GM19240 (cell line): ENCODE measurements at regions not wholly inside any gene's neighbourhood (a gene's known extent, or its start where the extent isn't known, plus 50 kb on each side); places are given as distances from the start of the nearest gene placed in this dataset.

Experiments
- DNase-seq: peaks from one replicate; pipeline ENCODE4 v3.0.0; 2011; ENCODE audit warnings: low spot score; ENCODE audit not compliant: insufficient read length

GRCh38 chr4:171170671-171171070 is 642.5 kb upstream of the GALNTL6 start:
- no peak for DNase-seq

GRCh38 chr4:171169396-171169795 is 643.8 kb upstream of the GALNTL6 start:
- DNase-seq = no peak

- no peak for DNase-seq
These were observed 650.7 kb upstream of the GALNTL6 start for GRCh38 chr4:171162478-171162877.

DNA sequence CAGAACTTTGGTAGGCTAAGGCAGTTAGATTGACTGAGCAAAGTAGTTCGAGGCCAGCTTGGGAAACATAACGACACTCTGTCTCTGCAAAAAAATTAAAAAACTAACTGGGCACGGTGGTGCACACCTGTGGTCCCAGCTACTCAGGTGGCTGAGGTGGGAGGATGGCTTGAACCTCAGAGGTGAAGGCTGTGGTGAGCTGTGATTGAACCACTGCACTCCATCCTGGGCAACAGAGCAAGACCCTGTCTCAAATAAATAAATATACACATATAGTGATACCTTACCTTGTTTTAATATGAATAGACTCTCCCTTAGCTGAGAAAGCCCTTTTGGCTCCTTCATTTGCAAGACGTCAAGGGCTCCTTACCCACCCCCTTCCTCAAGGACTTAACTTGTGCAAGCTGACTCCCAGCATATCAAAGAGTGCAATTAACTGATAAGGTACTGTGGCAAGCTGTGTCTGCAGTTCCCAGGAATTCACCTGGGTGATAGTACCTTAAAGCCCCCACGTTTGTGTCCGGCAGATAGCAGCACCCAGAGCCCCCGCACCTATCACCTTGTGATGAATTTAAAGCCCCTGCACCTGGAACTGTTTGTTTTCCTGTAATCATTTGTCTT is 655.6 kb upstream of the GALNTL6 start:
- no peak for DNase-seq

DNA sequence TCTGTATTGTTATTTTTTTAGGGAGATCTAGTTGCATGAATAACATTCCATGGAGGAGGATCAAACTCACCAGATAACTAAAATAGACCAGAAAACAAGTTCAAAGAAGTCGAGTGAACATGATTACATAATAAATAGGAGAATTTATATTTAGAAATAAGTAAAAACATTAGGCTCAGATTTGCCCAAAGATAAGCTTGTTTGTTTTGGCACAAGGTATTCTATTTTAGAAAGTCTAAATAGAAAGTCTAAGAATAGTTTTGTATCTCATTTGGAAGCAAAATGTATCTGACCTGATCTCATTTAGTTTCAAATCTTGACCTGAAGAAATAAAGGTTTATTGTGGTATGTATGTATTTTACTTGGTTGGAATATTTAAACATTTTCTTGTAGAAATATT is 670.6 kb upstream of the GALNTL6 start:
- DNase-seq = no peak

- DNase-seq = no peak
These were observed 671.2 kb upstream of the GALNTL6 start for GRCh38 chr4:171142045-171142444.

- no peak for DNase-seq
These were observed 682.9 kb upstream of the GALNTL6 start for GRCh38 chr4:171130256-171130801.

- no peak for DNase-seq
These were observed 695.1 kb upstream of the GALNTL6 start for GRCh38 chr4:171118091-171118490.

DNA sequence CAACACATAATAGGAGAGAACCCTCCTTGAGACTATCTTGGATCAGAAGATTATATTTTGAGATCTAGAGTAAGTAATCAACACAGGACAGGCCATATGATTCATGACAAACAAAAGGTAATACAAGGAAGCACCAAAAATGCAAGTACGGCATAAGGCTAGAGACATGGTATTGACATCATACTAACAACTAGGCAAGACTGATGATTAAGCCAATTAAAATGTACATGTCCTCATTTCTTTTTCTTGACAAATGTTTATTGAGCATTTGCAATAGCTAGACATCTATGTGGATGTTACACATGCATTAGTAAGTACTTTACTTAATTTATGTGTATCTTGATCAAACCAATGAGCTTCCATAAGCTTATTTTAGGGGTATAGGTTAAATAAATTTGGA is 695.7 kb upstream of the GALNTL6 start:
- no peak for DNase-seq

DNA sequence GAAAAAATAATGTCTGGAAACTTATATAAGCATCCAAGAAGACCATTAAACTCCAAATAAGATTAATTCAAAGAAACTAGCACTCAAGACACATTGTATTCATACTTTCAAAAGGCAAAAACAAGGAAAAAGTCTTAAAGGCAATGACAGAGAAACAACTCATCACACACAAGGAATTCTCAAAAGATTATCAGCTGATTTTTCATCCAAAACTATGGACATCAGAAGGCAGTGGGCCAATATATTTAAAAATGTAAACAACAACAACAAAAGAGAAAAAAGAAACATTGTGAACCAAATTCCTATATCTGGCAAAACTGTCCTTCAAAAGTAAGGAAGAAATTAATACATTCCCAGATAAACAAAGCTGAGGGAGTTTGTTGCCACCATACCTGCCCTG is 711.4 kb upstream of the GALNTL6 start:
- no peak for DNase-seq

DNA sequence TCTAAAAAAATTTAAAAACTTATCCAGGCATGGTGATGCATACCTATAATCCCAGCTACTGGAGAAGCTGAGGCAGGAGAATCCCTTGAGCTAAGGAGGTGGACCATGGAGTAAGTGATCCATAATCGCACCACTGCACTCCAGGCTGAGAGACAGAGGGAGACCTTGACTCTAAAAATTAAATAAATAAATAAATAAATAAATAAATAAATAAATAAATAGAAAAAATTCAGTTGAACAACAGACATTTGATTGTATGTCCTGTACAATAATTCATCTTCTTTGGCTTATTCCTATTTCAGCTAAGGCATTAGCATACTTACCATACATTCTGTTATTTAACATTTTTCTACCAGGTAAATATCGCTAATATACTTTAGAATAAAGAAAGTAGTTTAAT is 726.1 kb upstream of the GALNTL6 start:
- DNase-seq = no peak

DNA sequence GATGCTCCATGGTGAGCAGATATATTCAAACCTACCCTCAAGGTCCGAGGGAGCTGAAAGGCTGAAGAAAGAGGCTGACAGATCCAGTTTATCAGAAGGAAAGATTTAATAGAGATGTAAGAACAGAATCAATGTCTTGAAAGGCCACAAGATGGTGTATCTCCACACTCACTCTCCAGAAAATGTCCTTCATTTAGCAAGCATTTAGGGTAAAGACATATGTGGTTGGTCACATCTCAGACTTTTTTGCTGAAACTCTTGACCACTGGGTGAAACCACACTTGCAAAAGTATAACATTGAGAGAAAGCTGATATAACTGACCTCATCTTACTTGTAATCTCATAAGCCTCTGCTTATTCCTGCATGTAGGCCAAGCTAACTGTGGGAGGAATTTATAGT is 745.8 kb upstream of the GALNTL6 start:
- no peak for DNase-seq

DNA sequence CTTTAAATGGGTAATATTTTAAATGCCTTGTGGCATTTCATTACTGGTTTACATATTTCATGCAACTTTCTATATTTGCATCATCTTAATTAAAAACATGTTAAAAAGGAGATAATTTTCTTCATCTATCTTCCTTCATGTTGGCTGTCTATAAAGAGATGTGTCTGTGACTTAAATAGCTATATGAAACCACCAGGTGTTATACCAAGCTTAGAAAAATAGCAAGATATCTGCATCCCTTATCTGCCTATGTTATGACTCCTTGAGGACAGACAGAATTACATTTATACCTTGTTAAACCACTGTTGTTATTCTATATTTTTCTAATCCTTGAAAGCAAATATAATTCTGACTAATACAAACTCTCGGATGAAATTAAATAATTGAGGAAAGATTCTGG is 763.8 kb upstream of the GALNTL6 start:
- DNase-seq = no peak

DNA sequence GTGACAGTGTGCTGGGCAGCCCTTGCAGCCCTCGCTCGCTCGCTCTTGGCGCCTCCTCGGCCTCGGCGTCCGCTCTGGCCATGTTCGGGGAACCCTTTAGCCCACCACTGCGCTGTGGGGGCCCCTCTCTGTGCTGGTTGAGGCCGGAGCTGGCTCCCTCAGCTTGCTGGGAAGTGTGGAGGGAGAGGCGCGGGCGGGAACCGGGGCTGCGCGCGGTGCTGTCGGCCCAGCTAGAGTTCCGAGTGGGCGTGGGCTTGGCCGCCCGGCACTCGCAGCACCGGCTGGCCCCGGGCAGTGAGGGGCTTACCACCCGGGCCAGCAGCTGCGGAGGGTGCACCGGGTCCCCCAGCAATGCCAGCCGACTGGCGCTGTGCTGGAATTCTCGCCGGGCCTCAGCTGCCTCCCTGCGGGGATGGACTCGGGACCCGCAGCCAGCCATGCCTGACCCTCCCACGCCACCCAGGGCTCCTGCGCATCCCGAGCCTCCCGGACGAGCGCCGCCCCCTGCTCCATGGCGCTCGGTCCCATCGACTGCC is 770.1 kb upstream of the GALNTL6 start:
- no peak for DNase-seq

DNA sequence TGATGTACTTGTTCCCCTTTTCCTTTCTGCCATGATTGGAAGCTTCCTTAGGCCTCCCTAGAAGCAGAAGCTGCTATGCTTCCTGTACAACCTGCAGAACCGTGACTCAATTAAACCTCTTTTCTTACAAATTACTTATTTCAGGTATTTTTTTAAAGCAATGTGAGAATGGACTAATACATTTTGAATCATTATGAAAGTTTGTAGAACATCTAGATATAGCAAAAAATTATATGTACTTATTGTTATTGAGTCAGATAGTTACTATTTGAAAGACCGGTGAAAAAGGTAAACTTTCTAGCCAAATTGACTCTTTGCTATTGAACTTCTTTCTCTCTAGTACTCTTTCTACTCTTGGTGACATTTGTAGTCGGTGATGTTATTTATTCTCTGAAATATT is 777.3 kb upstream of the GALNTL6 start:
- DNase-seq = no peak

DNA sequence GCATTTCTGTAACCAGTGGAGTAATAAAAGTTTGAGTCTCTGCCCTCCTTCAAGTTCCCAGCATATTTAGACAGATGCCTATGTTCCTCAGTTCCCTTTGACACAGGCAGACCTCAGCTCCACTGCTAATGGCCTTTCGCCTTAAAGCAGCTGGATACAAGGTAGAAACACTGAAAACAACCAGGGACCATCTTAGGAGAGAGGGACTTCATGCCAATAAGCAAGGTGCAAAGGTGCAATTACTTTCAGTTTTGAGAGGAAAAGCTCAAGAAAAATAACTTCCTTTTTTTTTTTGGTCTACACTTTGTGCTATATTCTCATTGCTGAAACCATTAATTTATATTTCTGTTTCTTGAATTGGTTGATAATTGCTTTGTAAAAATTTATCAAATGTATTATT is 781.9 kb upstream of the GALNTL6 start:
- no peak for DNase-seq

DNA sequence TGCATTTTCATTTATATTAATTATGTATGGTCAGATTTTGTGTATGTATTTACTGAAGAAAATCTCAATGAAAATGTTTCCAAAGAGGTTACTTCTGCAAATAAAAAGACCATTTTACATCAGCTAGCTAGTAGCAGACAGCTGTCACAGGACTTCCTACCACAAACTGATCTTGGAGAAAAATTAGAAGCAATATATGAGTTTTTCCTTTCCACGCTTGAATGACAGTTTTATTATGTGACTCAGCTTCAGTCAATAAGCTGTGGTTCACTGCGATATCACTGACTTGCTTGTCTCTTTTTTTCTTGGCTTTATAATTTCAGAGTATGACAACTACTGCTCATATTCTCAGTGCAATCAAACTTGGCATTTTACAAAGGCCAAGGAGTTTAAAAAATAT is 787.4 kb upstream of the GALNTL6 start:
- DNase-seq = no peak

- DNase-seq = no peak
These were observed 787.9 kb upstream of the GALNTL6 start for GRCh38 chr4:171025343-171025742.

- no peak for DNase-seq
These were observed 788.4 kb upstream of the GALNTL6 start for GRCh38 chr4:171024720-171025303.

DNA sequence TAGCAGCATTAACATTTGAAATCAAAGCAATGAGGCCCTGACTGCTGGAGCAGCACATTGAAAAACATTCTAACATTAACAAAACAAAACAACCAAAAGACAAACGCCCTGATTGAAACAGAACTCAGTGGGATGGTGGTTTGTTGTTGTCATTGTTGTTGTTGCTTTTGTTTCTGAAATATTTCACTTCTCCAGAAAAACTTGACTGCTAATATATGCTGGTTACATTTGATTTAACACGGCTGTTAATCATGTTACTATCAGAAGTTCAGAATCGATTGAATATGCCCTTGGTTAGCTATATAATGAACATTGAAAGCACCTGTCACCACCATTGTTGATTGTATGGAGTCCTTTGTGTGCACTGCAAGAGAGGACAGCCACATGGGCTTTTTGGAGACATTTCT is 790.4 kb upstream of the GALNTL6 start:
- no peak for DNase-seq

DNA sequence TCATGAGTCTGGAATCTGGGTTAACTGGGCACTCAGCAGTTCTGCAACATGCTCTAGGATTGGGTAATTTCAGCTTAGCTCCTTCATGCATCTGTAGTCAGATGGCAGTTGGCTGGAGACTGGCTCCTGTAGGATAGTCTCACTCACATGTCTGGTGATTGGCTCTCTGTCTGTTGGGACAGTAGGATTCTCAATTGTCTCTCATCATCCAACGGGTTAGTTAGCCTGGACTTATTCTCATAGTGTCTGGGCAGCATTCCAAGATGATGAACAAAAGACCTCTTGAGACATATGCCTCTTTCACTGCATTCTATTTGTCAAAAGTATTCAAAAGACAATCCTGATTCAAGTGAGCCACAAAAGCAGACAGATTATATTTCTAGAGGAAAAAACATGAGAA is 795.6 kb upstream of the GALNTL6 start:
- no peak for DNase-seq

GRCh38 chr4:171016145-171016544 is 797.1 kb upstream of the GALNTL6 start:
- DNase-seq = no peak

DNA sequence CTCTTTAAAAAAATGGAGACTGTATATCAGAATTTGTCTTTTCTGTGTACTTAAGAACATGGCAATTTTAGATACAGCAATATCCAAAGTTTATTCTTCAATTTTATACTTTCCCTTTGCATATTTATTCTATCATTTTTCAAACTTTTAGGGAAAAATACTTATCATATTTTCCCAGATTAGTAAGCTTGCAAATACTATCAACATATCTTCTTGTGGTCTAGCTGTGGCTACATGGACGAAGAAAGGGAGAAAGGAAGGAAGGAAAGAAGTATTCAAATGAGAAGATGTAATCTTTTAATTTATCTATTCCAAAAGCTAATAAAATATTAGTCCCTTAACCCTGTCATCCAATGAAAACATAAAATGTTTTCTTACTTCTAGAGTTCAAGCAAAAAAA is 797.8 kb upstream of the GALNTL6 start:
- DNase-seq = no peak
